ENCODE measurements at regions not wholly inside any gene's neighbourhood (a gene's known extent, or its start where the extent isn't known, plus 50 kb on each side); places are given as distances from the start of the nearest gene placed in this dataset.

DNA sequence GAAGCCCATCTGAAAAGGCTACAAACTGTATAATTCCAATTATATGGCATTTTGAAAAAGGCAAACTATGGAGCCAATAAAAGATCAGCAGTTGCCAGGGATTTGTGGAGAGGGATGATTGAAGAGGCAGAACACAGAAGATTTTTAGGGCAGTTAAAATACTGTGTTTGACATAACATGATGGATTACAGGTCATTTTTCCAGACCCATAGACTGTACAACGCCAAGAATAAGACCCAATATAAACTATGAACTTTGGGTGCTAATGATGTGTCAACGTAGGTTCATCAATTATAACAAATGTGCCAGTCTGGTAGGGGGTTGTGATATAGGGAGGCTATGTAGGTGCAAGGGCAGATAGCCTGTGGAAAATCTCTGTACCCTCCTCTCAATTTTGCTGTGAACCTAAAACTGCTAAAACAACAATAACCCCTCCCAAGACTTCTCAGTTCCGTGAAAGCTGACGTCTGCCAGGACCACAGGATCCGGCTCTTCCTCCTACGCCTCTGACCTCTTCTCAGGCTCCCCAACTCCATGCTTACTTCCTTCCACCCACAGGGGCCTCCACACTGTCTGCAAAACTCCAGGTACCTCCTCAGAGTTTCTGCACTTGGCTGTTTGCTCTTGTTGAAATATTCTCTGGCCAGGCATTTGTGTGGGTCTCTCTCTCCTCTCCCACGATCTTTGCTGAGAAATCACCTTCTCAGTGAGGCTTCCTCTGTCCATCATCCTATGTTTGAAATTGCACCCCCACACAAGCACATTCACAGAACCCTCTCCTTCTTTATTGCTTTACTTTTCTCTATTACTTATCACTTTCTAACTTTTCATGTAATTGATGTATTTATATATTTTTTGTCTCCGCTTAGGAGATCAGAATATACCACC is 131.4 kb downstream of the BBS10 start:
- no TSS peak for BruUV-seq (replicated peaks)
- H3K27ac Mint-ChIP-seq (ENCODE audit: low read depth, unreplicated experiment), result no peak overlapping the region

DNA sequence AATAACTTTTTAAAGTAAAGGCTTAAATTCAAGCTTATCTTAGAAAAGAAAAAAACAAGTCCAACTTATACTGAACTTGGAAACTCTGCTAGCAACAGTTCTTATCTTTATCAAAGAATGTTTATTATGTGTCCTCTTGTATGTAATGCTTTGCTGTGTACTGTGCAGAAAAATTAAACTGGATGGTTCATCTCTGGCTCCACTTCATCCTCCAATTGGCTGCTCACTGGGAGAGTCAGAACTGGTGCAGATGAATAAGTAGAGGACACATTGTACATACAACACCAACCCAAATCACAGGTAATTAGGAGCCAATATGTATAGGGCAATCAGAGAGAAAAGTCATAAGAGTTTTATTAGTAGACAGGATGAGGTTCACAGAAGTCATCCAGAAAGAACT is 123.6 kb upstream of the NAP1L1 start:
- no TSS peak for BruUV-seq (replicated peaks)
- H3K27me3 Mint-ChIP-seq (ENCODE audit: insufficient read depth, unreplicated experiment), result no peaks in the 10 kb centered on the region
- intact Hi-C loops (cut with micrococcal nuclease), result no loop called here
- TF ChIP-seq, protein P1, sequence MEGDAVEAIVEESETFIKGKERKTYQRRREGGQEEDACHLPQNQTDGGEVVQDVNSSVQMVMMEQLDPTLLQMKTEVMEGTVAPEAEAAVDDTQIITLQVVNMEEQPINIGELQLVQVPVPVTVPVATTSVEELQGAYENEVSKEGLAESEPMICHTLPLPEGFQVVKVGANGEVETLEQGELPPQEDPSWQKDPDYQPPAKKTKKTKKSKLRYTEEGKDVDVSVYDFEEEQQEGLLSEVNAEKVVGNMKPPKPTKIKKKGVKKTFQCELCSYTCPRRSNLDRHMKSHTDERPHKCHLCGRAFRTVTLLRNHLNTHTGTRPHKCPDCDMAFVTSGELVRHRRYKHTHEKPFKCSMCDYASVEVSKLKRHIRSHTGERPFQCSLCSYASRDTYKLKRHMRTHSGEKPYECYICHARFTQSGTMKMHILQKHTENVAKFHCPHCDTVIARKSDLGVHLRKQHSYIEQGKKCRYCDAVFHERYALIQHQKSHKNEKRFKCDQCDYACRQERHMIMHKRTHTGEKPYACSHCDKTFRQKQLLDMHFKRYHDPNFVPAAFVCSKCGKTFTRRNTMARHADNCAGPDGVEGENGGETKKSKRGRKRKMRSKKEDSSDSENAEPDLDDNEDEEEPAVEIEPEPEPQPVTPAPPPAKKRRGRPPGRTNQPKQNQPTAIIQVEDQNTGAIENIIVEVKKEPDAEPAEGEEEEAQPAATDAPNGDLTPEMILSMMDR (IDR thresholded peaks at IDR 0.05; ENCODE audit: unreplicated experiment), result no peak
- DNase-seq (ENCODE audit: unreplicated experiment), result no peak
- no peaks in the 10 kb centered on the region for H3K4me1 Mint-ChIP-seq (ENCODE audit: insufficient read depth, unreplicated experiment)
- ChIA-PET POLR2A (no interaction called here), CTCF (no interaction called here)
- no peak overlapping the region for H3K27ac Mint-ChIP-seq (ENCODE audit: low read depth, unreplicated experiment)
- H3K36me3 Mint-ChIP-seq (ENCODE audit: insufficient read depth, unreplicated experiment), result no peaks in the 10 kb centered on the region
- H3K9me3 Mint-ChIP-seq (ENCODE audit: unreplicated experiment), result no peaks in the 10 kb centered on the region
- H3K4me3 Mint-ChIP-seq (ENCODE audit: unreplicated experiment), result no peak overlapping the region

More for the DNA sequence above, 131.4 kb downstream of the BBS10 start:
- no peaks in the 10 kb centered on the region for H3K36me3 Mint-ChIP-seq (ENCODE audit: insufficient read depth, unreplicated experiment)
- DNase-seq (ENCODE audit: unreplicated experiment), result no peak
- ChIA-PET POLR2A (no interaction called here), CTCF (interaction anchor here (0.7 kb wide), 1 partner anchor 135 kb away, joined by 3 read pairs; no protein-coding TSS in a partner anchor)
- intact Hi-C loops (cut with micrococcal nuclease), result no loop called here
- TF ChIP-seq, protein P1 (IDR thresholded peaks at IDR 0.05; ENCODE audit: unreplicated experiment), result no peak
- no peak overlapping the region for H3K4me3 Mint-ChIP-seq (ENCODE audit: unreplicated experiment)
- H3K9me3 Mint-ChIP-seq (ENCODE audit: unreplicated experiment), result no peaks in the 10 kb centered on the region
- H3K4me1 Mint-ChIP-seq (ENCODE audit: insufficient read depth, unreplicated experiment), result no peaks in the 10 kb centered on the region
- H3K27me3 Mint-ChIP-seq (ENCODE audit: insufficient read depth, unreplicated experiment), result no peaks in the 10 kb centered on the region

DNA sequence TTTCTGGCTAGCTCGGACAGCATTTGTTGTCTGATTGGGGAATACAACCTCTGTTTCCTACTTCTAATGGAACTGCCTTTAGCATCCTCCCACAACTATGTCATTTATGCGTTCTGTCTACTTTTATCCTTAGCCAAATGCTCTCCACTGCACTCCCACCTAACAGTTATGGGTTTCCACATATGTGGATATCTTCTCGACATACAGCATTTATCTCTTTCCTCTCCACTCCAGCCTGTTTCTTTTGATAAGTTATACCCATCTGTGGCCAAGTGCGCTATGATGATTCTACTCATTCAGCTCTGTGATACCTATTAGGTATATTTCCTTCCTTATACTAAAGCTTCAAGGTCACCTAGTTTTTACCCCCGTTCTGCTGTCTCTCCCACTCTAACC is 122.2 kb upstream of the NAP1L1 start:
- intact Hi-C loops (cut with micrococcal nuclease), result no loop called here
- BruUV-seq (replicated peaks), result no TSS peak
- no peak for DNase-seq (ENCODE audit: unreplicated experiment)
- TF ChIP-seq, protein P1 (IDR thresholded peaks at IDR 0.05; ENCODE audit: unreplicated experiment), result no peak
- Mint-ChIP-seq H3K4me1 (ENCODE audit: insufficient read depth, unreplicated experiment) (no peaks in the 10 kb centered on the region), H3K27me3 (ENCODE audit: insufficient read depth, unreplicated experiment) (no peaks in the 10 kb centered on the region), H3K36me3 (ENCODE audit: insufficient read depth, unreplicated experiment) (no peaks in the 10 kb centered on the region), H3K4me3 (ENCODE audit: unreplicated experiment) (no peak overlapping the region), H3K27ac (ENCODE audit: low read depth, unreplicated experiment) (no peak overlapping the region), H3K9me3 (ENCODE audit: unreplicated experiment) (no peaks in the 10 kb centered on the region)
- POLR2A ChIA-PET, result interaction anchor here (0.6 kb wide), 1 partner anchor 43 kb away, joined by 3 read pairs; no protein-coding TSS in a partner anchor
- CTCF ChIA-PET, result no interaction called here

DNA sequence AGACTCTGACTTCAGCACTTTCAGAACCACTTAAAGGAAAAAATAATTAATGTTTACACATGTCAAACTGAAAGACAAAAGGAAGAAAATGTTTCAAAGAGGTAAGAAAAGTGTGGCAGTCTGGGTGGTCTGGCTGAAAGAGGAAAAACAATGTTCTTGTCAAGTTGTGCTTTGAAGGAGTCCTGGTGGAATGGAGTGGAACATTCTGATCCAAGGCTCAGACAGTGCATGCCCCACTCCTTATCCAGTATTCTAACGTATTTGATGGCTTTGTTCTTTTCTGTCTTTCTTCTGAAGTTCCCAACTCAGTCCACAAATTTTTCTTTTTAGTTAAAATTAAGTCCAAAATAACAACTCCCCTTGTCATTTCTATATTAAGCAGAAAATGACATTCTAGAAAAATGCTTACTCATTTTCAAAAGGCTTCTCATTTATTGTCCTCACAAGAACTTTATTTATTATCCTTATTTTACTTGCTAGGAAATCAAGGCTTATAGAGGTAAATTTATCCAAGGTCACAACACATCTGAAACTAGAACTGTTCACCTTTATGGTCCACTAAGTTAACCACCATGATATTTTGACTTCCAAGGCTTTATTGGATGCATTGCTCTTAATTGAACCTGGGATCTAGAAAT is 121.7 kb upstream of the NAP1L1 start:
- Mint-ChIP-seq H3K36me3 (ENCODE audit: insufficient read depth, unreplicated experiment) (no peaks in the 10 kb centered on the region), H3K4me1 (ENCODE audit: insufficient read depth, unreplicated experiment) (no peaks in the 10 kb centered on the region), H3K27ac (ENCODE audit: low read depth, unreplicated experiment) (no peak overlapping the region), H3K9me3 (ENCODE audit: unreplicated experiment) (no peaks in the 10 kb centered on the region), H3K4me3 (ENCODE audit: unreplicated experiment) (no peak overlapping the region), H3K27me3 (ENCODE audit: insufficient read depth, unreplicated experiment) (no peaks in the 10 kb centered on the region)
- BruUV-seq (replicated peaks), result no TSS peak
- ChIA-PET CTCF (no interaction called here), POLR2A (no interaction called here)
- intact Hi-C loops (cut with micrococcal nuclease), result no loop called here
- DNase-seq (ENCODE audit: unreplicated experiment), result no peak
- TF ChIP-seq, protein P1 (IDR thresholded peaks at IDR 0.05; ENCODE audit: unreplicated experiment), result no peak

All from MCF 10A (cell line).